ENCODE measurements at regions not wholly inside any gene's neighbourhood (a gene's known extent, or its start where the extent isn't known, plus 50 kb on each side); places are given as distances from the start of the nearest gene placed in this dataset.
"Not testable (repeated sequence)": the region's sequence is repeated elsewhere in the genome, so short reads cannot be mapped to it uniquely, and the experiment has no call there.

DNA sequence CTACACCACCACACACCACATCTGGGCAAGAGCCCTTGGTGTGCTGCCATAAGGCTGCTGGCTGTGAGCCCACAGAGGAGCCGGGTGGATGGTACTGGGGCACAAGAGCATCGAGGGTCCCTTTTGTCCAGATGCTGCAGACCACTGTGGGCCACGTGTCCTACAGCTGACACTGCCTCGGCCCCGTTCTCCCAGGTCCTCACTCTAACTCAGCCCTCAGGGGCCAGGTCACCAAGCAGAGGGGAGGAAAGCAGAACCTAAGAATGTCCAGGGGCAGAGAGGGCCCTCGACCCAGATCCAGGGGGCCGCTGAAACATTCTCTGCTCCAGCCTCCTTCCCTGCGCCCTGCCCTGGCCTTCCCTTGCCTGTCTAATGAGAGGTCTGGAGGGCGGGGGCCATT, 91.7 kb upstream of the ASB18 start:
- H3K9me2 ChIP-seq (ENCODE audit: insufficient read depth, low read length): no peaks in the 10 kb centered on the region
- H2AFZ ChIP-seq (ENCODE audit: low read length): no peak overlapping the region
- intact Hi-C loops (cut with micrococcal nuclease; ENCODE audit: unreplicated experiment): no loop called here
- no peak overlapping the region for H3K4me3 ChIP-seq (ENCODE audit: low read depth, low read length, poor library complexity, severe bottlenecking)
- DNase-seq (ENCODE audit: low spot score): no peak
- H3K9me3 ChIP-seq (ENCODE audit: low read length): no peaks in the 10 kb centered on the region
- POLR2A ChIA-PET: interaction anchor here (0.7 kb wide), 3 partner anchors 147 to 1498 kb away, joined by 3 read pairs; no protein-coding TSS in a partner anchor
- H3K4me2 ChIP-seq (ENCODE audit: low read length): no peak overlapping the region
- no peaks in the 10 kb centered on the region for H3K4me1 ChIP-seq (ENCODE audit: insufficient read depth, low read length, poor library complexity, severe bottlenecking)
- H3K79me2 ChIP-seq (ENCODE audit: insufficient read depth, low read depth, low read length): no peaks in the 10 kb centered on the region
- no peaks in the 10 kb centered on the region for H3K36me3 ChIP-seq (ENCODE audit: insufficient read depth, low read length)
- CTCF ChIA-PET (ENCODE audit: unreplicated experiment): interaction anchor here (0.5 kb wide), 1 partner anchor 62 kb away, joined by 4 read pairs; no protein-coding TSS in a partner anchor
- H3K27ac ChIP-seq (ENCODE audit: low read depth, low read length, poor library complexity, severe bottlenecking): no peak overlapping the region
- TF ChIP-seq, protein P1, sequence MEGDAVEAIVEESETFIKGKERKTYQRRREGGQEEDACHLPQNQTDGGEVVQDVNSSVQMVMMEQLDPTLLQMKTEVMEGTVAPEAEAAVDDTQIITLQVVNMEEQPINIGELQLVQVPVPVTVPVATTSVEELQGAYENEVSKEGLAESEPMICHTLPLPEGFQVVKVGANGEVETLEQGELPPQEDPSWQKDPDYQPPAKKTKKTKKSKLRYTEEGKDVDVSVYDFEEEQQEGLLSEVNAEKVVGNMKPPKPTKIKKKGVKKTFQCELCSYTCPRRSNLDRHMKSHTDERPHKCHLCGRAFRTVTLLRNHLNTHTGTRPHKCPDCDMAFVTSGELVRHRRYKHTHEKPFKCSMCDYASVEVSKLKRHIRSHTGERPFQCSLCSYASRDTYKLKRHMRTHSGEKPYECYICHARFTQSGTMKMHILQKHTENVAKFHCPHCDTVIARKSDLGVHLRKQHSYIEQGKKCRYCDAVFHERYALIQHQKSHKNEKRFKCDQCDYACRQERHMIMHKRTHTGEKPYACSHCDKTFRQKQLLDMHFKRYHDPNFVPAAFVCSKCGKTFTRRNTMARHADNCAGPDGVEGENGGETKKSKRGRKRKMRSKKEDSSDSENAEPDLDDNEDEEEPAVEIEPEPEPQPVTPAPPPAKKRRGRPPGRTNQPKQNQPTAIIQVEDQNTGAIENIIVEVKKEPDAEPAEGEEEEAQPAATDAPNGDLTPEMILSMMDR (conservative IDR thresholded peaks at IDR 0.05; ENCODE audit: low read length): no peak
- TF ChIP-seq EZH2phosphoT487 (IDR thresholded peaks at IDR 0.05; ENCODE audit: borderline replicate concordance, low read depth, low read length): no peak
- H4K20me1 ChIP-seq (ENCODE audit: insufficient read depth, low read length): no peaks in the 10 kb centered on the region
- BruUV-seq (replicated peaks): no TSS peak

DNA sequence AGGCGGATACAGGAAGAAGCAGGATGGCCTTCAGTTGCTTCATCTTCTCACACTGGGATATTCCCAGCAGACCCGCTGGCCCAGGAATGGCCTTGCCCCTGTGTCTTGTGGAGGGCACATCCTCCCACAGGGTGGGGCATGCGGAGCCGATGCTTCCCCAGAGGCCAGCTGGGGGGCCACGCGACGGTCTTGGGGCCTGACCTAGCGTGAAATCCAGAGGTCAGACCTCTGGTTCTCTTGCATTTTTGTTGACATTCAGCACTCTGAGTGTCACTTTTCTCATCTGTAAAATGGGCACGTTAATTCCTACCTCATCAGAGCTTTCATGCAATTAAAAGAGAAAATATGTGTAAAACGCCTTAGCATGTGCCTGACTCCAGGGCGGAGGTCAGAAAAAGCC, 92.1 kb upstream of the ASB18 start:
- BruUV-seq (replicated peaks); H2AFZ ChIP-seq (ENCODE audit: low read length); H3K27ac ChIP-seq (ENCODE audit: low read depth, low read length, poor library complexity, severe bottlenecking); intact Hi-C loops (cut with micrococcal nuclease; ENCODE audit: unreplicated experiment); H3K9me3 ChIP-seq (ENCODE audit: low read length); H3K4me1 ChIP-seq (ENCODE audit: insufficient read depth, low read length, poor library complexity, severe bottlenecking); H4K20me1 ChIP-seq (ENCODE audit: insufficient read depth, low read length); POLR2A ChIA-PET; H3K4me3 ChIP-seq (ENCODE audit: low read depth, low read length, poor library complexity, severe bottlenecking); H3K4me2 ChIP-seq (ENCODE audit: low read length); H3K79me2 ChIP-seq (ENCODE audit: insufficient read depth, low read depth, low read length); DNase-seq (ENCODE audit: low spot score); H3K9me2 ChIP-seq (ENCODE audit: insufficient read depth, low read length); H3K36me3 ChIP-seq (ENCODE audit: insufficient read depth, low read length): not testable (repeated sequence)
- CTCF ChIA-PET (ENCODE audit: unreplicated experiment): interaction anchor here (0.5 kb wide), 1 partner anchor 62 kb away, joined by 4 read pairs; no protein-coding TSS in a partner anchor

DNA sequence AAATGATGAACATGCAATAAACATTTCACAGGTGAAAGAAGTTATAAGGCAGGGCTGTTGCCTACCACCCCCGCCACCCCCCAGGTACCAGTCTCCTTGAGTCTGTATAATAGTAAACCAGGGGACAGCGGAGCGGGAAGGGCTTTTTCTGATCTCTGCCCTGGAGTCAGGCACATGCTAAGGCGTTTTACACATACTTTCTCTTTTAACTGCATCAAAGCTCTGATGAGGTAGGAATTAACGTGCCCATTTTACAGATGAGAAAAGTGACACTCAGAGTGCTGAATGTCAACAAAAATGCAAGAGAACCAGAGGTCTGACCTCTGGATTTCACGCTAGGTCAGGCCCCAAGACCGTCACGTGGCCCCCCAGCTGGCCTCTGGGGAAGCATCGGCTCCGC, 94.3 kb upstream of the ASB18 start:
- H3K9me3 ChIP-seq (ENCODE audit: low read length); H3K79me2 ChIP-seq (ENCODE audit: insufficient read depth, low read depth, low read length); POLR2A ChIA-PET; intact Hi-C loops (cut with micrococcal nuclease; ENCODE audit: unreplicated experiment); DNase-seq (ENCODE audit: low spot score); BruUV-seq (replicated peaks); H3K4me2 ChIP-seq (ENCODE audit: low read length); H2AFZ ChIP-seq (ENCODE audit: low read length); H3K4me3 ChIP-seq (ENCODE audit: low read depth, low read length, poor library complexity, severe bottlenecking); H4K20me1 ChIP-seq (ENCODE audit: insufficient read depth, low read length); CTCF ChIA-PET (ENCODE audit: unreplicated experiment); H3K36me3 ChIP-seq (ENCODE audit: insufficient read depth, low read length); H3K9me2 ChIP-seq (ENCODE audit: insufficient read depth, low read length); H3K27ac ChIP-seq (ENCODE audit: low read depth, low read length, poor library complexity, severe bottlenecking); H3K4me1 ChIP-seq (ENCODE audit: insufficient read depth, low read length, poor library complexity, severe bottlenecking): not testable (repeated sequence)

DNA sequence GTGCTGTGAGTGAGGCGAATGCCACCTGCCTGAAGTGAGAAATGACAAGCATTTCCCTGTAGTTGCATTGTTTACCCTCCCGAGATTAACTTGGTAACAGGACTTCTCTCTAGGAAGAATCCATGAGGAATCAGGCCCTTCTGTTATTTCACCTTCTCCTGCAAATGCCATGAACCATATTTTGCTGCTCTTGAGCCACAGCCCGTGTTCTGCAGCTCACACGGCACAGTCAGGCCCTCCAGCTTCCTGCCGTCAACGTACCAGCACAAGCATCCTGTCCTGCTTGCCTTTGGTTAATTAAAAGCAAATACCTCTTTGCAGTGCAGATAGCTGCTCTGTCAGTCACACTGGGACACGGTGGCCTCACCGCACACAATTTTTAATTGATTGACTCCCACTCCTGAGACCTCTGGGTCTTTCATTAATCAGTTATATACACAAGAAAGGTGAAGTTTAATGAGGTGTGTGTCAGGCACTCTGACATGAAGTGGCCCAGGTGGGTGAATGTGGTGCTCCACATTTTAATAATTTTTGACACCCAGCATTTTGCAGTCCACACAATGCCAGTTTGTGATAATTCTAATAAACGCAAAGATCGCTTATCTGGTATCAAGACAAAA, 95.3 kb upstream of the ASB18 start:
- intact Hi-C loops (cut with micrococcal nuclease; ENCODE audit: unreplicated experiment): no loop called here
- CTCF ChIA-PET (ENCODE audit: unreplicated experiment): no interaction called here
- no peak overlapping the region for H3K4me2 ChIP-seq (ENCODE audit: low read length)
- no peak overlapping the region for H2AFZ ChIP-seq (ENCODE audit: low read length)
- TF ChIP-seq, protein P1 (conservative IDR thresholded peaks at IDR 0.05; ENCODE audit: low read length): no peak
- TF ChIP-seq EZH2phosphoT487 (IDR thresholded peaks at IDR 0.05; ENCODE audit: borderline replicate concordance, low read depth, low read length): no peak
- no peak overlapping the region for H3K4me3 ChIP-seq (ENCODE audit: low read depth, low read length, poor library complexity, severe bottlenecking)
- H3K27ac ChIP-seq (ENCODE audit: low read depth, low read length, poor library complexity, severe bottlenecking): no peak overlapping the region
- no peaks in the 10 kb centered on the region for H4K20me1 ChIP-seq (ENCODE audit: insufficient read depth, low read length)
- H3K4me1 ChIP-seq (ENCODE audit: insufficient read depth, low read length, poor library complexity, severe bottlenecking): no peaks in the 10 kb centered on the region
- POLR2A ChIA-PET: no interaction called here
- no peaks in the 10 kb centered on the region for H3K9me3 ChIP-seq (ENCODE audit: low read length)
- H3K36me3 ChIP-seq (ENCODE audit: insufficient read depth, low read length): no peaks in the 10 kb centered on the region
- no peaks in the 10 kb centered on the region for H3K9me2 ChIP-seq (ENCODE audit: insufficient read depth, low read length)
- no peaks in the 10 kb centered on the region for H3K79me2 ChIP-seq (ENCODE audit: insufficient read depth, low read depth, low read length)
- no TSS peak for BruUV-seq (replicated peaks)
- no peak for DNase-seq (ENCODE audit: low spot score)

Data from OCI-LY7 (cell line).